ENCODE measurements at regions not wholly inside any gene's neighbourhood (a gene's known extent, or its start where the extent isn't known, plus 50 kb on each side); places are given as distances from the start of the nearest gene placed in this dataset.

GRCh38 chr3:176789947-176790346, 407.3 kb downstream of the TBL1XR1 start:
- ChIA-PET CTCF (no interaction called here), POLR2A (ENCODE audit: low non-redundant PET) (no interaction called here)
- intact Hi-C loops (cut with micrococcal nuclease; ENCODE audit: unreplicated experiment): no loop called here
- Histone ChIP-seq H3K36me3 (ENCODE audit: insufficient read depth, low read length, poor library complexity, severe bottlenecking) (no peaks in the 10 kb centered on the region), H3K4me1 (ENCODE audit: insufficient read depth, low read length, poor library complexity, severe bottlenecking) (peaks cover 14% of the 10 kb centered on the region), H3K27ac (ENCODE audit: low read depth, low read length, poor library complexity, severe bottlenecking) (no peak overlapping the region), H3K27me3 (replicated peaks; ENCODE audit: insufficient read depth, low read depth, low read length, poor library complexity) (no peaks in the 10 kb centered on the region), H3K4me3 (ENCODE audit: low read depth, low read length, poor library complexity, severe bottlenecking) (no peak overlapping the region), H3K9me3 (ENCODE audit: low read depth, low read length, poor library complexity, severe bottlenecking) (no peaks in the 10 kb centered on the region)
- no TSS peak for BruUV-seq (replicated peaks)
- no peak for TF ChIP-seq CTCF (conservative IDR thresholded peaks at IDR 0.05; ENCODE audit: low read depth, low read length)
- DNase-seq (ENCODE audit: low spot score): no peak

- no peak overlapping the region for H3K4me3 ChIP-seq (ENCODE audit: low read depth, low read length, poor library complexity, severe bottlenecking)
- BruUV-seq (replicated peaks): no TSS peak
- peaks cover 8% of the 10 kb centered on the region for H3K4me1 ChIP-seq (ENCODE audit: insufficient read depth, low read length, poor library complexity, severe bottlenecking)
- ChIA-PET CTCF (no interaction called here), POLR2A (ENCODE audit: low non-redundant PET) (no interaction called here)
- H3K9me3 ChIP-seq (ENCODE audit: low read depth, low read length, poor library complexity, severe bottlenecking): no peaks in the 10 kb centered on the region
- no peak for TF ChIP-seq EZH2 (IDR thresholded peaks at IDR 0.05; ENCODE audit: borderline replicate concordance, low read depth, low read length, poor library complexity, severe bottlenecking)
- TF ChIP-seq CTCF (conservative IDR thresholded peaks at IDR 0.05; ENCODE audit: low read depth, low read length): no peak
- no peak overlapping the region for H3K27ac ChIP-seq (ENCODE audit: low read depth, low read length, poor library complexity, severe bottlenecking)
- intact Hi-C loops (cut with micrococcal nuclease; ENCODE audit: unreplicated experiment): no loop called here
- no peaks in the 10 kb centered on the region for H3K36me3 ChIP-seq (ENCODE audit: insufficient read depth, low read length, poor library complexity, severe bottlenecking)
- no peaks in the 10 kb centered on the region for H3K27me3 ChIP-seq (replicated peaks; ENCODE audit: insufficient read depth, low read depth, low read length, poor library complexity)
- DNase-seq (ENCODE audit: low spot score): no peak
These were observed 408.0 kb downstream of the TBL1XR1 start for GRCh38 chr3:176789281-176789705.

GRCh38 chr3:176787506-176787905, 409.8 kb downstream of the TBL1XR1 start:
- Histone ChIP-seq H3K4me1 (ENCODE audit: insufficient read depth, low read length, poor library complexity, severe bottlenecking) (peaks cover 5% of the 10 kb centered on the region), H3K9me3 (ENCODE audit: low read depth, low read length, poor library complexity, severe bottlenecking) (no peaks in the 10 kb centered on the region), H3K27me3 (replicated peaks; ENCODE audit: insufficient read depth, low read depth, low read length, poor library complexity) (no peaks in the 10 kb centered on the region), H3K4me3 (ENCODE audit: low read depth, low read length, poor library complexity, severe bottlenecking) (no peak overlapping the region), H3K36me3 (ENCODE audit: insufficient read depth, low read length, poor library complexity, severe bottlenecking) (no peaks in the 10 kb centered on the region), H3K27ac (ENCODE audit: low read depth, low read length, poor library complexity, severe bottlenecking) (no peak overlapping the region)
- no peak for DNase-seq (ENCODE audit: low spot score)
- ChIA-PET POLR2A (ENCODE audit: low non-redundant PET) (no interaction called here), CTCF (no interaction called here)
- intact Hi-C loops (cut with micrococcal nuclease; ENCODE audit: unreplicated experiment): no loop called here
- TF ChIP-seq CTCF (conservative IDR thresholded peaks at IDR 0.05; ENCODE audit: low read depth, low read length) (no peak), EZH2 (IDR thresholded peaks at IDR 0.05; ENCODE audit: borderline replicate concordance, low read depth, low read length, poor library complexity, severe bottlenecking) (no peak)
- no TSS peak for BruUV-seq (replicated peaks)
